Erythroblast (primary cell): ENCODE measurements at regions not wholly inside any gene's neighbourhood (a gene's known extent, or its start where the extent isn't known, plus 50 kb on each side); places are given as distances from the start of the nearest gene placed in this dataset.

Source experiments
- GATA1 ChIP-seq: IDR thresholded peaks from 2 replicates; pipeline ENCODE4 v1.6.1; 2011; ENCODE audit warnings: low read depth, mild to moderate bottlenecking, control low read depth, low read length, moderate library complexity
- POLR2A ChIP-seq: IDR thresholded peaks from 2 replicates; pipeline ENCODE4 v1.6.1; 2011; ENCODE audit warnings: mild to moderate bottlenecking, low read length

DNA sequence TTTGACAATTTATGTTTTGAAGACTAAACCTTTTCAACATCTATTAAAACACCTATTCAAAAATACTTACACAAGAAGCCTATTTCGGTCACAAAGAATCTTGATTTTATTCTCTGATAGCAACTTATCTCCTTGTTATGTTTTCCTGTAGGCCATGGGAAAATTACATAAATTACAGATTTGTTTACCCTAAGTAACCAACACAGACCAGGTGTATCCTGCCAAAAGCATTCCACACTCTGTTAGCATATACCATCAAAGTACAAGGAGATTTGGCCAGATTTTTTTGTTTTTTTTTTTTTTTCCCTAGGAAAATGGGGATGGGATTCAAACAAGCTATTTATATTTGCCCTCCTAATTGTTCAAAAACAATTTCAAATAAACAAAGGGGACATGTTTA, 497.9 kb upstream of the MAGEB18 start:
- TF ChIP-seq POLR2A, result no peak
- no peak for TF ChIP-seq GATA1
